Chondrocyte (in vitro differentiated cells): ENCODE measurements at regions not wholly inside any gene's neighbourhood (a gene's known extent, or its start where the extent isn't known, plus 50 kb on each side); places are given as distances from the start of the nearest gene placed in this dataset.

Experiments used
- DNase-seq: peaks from one replicate; pipeline ENCODE4 v3.0.0; 2021; ENCODE audit warnings: mixed read lengths, low spot score
- H3K27ac Mint-ChIP-seq: one replicate; pipeline ENCODE4 v1.8.0; 2021; ENCODE audit warnings: mild to moderate bottlenecking, moderate library complexity, mixed read lengths; ENCODE audit not compliant: unreplicated experiment
- H3K27me3 Mint-ChIP-seq: 2 replicates; pipeline ENCODE4 v1.8.0; 2021; ENCODE audit warnings: low read depth, mixed read lengths
- H3K36me3 Mint-ChIP-seq: 2 replicates; pipeline ENCODE4 v1.8.0; 2021; ENCODE audit warnings: low read depth, mixed read lengths
- H3K4me1 Mint-ChIP-seq: 2 replicates; pipeline ENCODE4 v1.8.0; 2021; ENCODE audit warnings: low read depth, mild to moderate bottlenecking, mixed read lengths
- H3K4me3 Mint-ChIP-seq: one replicate; pipeline ENCODE4 v1.8.0; 2021; ENCODE audit warnings: mild to moderate bottlenecking, moderate library complexity, mixed read lengths; ENCODE audit not compliant: unreplicated experiment
- H3K9me3 Mint-ChIP-seq: 2 replicates; pipeline ENCODE4 v1.8.0; 2021; ENCODE audit warnings: low read depth, mixed read lengths
- TF ChIP-seq, protein P1 (sequence below): fragments of 200-600 bp; sonication (generic); IDR thresholded peaks from 2 replicates; pipeline ENCODE4 v1.5.0; 2021; ENCODE audit warnings: antibody characterized with exemption, mild to moderate bottlenecking, moderate library complexity

DNA sequence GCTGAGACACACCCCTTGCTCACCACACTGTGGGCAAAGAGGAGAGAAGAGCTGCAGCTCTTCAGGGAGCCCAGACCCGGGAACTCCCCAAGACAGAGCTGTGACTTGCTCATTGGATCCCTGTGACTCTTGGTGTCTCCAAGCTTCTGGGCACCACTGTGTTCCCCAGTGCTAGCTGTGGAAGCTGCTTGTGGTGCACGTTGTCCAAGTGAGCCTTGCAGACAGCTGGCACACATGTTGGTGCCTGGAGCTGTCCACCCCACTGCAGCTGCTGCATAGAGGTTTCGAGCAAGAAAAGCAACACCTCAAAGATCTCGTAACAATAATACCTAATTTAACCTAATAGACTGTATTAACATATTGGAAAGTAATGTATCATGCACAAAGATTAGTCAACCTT, 1089.3 kb downstream of the PCDH18 start:
- TF ChIP-seq, protein P1, sequence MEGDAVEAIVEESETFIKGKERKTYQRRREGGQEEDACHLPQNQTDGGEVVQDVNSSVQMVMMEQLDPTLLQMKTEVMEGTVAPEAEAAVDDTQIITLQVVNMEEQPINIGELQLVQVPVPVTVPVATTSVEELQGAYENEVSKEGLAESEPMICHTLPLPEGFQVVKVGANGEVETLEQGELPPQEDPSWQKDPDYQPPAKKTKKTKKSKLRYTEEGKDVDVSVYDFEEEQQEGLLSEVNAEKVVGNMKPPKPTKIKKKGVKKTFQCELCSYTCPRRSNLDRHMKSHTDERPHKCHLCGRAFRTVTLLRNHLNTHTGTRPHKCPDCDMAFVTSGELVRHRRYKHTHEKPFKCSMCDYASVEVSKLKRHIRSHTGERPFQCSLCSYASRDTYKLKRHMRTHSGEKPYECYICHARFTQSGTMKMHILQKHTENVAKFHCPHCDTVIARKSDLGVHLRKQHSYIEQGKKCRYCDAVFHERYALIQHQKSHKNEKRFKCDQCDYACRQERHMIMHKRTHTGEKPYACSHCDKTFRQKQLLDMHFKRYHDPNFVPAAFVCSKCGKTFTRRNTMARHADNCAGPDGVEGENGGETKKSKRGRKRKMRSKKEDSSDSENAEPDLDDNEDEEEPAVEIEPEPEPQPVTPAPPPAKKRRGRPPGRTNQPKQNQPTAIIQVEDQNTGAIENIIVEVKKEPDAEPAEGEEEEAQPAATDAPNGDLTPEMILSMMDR: no peak
- DNase-seq: no peak
- H3K4me3 Mint-ChIP-seq: no peak overlapping the region
- H3K27me3 Mint-ChIP-seq: no peaks in the 10 kb centered on the region
- H3K9me3 Mint-ChIP-seq: no peaks in the 10 kb centered on the region
- no peaks in the 10 kb centered on the region for H3K36me3 Mint-ChIP-seq
- H3K4me1 Mint-ChIP-seq: no peaks in the 10 kb centered on the region
- H3K27ac Mint-ChIP-seq: no peak overlapping the region

DNA sequence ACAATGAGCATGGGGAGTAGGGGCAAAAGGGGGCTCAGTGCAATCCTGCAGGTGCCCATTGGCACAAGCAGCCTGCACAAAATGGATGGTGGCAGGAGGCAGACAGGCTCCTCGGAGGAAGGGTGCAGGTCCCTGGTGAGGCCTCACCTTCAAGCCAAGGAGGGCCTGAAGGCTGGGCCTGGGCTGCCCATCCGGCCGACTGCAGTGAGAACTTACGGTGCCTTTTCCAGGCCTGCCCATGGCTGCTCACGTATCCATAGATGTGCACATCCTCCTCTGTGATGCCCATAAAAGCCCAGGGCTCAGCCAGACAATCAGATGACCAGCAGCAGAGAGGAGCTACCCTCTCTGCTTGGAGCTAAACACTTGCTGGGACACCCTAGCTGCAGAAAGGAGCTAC, 1089.8 kb downstream of the PCDH18 start:
- Mint-ChIP-seq H3K36me3 (no peaks in the 10 kb centered on the region), H3K27me3 (no peaks in the 10 kb centered on the region), H3K4me3 (no peak overlapping the region), H3K9me3 (no peaks in the 10 kb centered on the region), H3K27ac (no peak overlapping the region), H3K4me1 (no peaks in the 10 kb centered on the region)
- DNase-seq: no peak
- TF ChIP-seq, protein P1: no peak

DNA sequence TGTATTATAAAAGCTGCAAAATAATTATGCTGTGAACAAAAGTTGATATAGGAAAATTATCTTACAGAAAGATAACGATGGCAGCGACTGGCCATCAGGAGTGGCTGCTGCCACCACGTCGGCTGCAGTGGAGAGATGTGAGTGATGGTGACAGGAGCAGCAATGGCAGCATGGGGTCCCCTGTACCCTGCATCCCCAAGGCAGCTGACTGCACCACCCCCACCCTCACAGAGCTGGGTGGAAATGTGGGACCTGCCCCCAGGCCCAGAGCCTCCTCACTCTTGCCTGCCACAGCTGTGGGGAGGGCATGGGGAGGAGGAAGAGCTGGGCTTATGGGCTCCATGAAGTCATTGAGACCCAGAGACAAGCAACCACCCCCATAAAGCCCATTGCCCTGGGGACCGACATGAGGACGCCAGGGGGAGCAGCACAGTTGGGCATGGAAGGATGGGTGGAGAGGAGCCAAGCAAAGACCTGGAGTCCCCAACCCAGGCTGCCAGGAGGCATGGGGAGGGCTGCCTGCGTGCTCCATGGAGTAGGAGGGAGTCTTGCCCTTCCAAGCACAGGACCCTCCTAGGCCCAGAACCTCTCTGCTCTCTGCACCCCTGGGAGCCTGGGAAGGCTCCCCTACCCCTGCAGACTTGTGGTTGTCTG, 1090.5 kb downstream of the PCDH18 start:
- no peaks in the 10 kb centered on the region for H3K4me1 Mint-ChIP-seq
- H3K9me3 Mint-ChIP-seq: no peaks in the 10 kb centered on the region
- no peaks in the 10 kb centered on the region for H3K36me3 Mint-ChIP-seq
- no peak overlapping the region for H3K4me3 Mint-ChIP-seq
- TF ChIP-seq, protein P1: no peak
- no peak for DNase-seq
- no peaks in the 10 kb centered on the region for H3K27me3 Mint-ChIP-seq
- no peak overlapping the region for H3K27ac Mint-ChIP-seq

DNA sequence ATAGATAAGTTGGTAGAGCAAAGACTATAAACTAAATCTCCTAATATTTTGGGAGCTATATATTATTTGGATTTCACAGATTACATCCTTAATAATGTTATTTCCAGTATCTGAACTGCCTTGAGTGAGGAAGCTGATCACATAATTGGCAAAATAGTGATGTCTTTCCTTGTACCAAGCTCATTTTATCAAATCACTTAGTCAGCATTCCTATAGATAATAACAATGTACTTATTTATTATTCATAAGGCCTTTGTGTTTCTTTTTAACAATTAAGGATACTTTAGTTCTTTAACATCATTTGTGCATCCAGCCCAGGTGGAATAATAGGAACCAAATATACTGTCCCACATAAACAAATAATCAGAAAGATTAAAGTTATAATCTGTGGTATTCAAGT, 1093.6 kb downstream of the PCDH18 start:
- TF ChIP-seq, protein P1: no peak
- H3K27me3 Mint-ChIP-seq: no peaks in the 10 kb centered on the region
- no peak for DNase-seq
- H3K27ac Mint-ChIP-seq: no peak overlapping the region
- H3K4me1 Mint-ChIP-seq: no peaks in the 10 kb centered on the region
- no peak overlapping the region for H3K4me3 Mint-ChIP-seq
- no peaks in the 10 kb centered on the region for H3K9me3 Mint-ChIP-seq
- H3K36me3 Mint-ChIP-seq: no peaks in the 10 kb centered on the region

DNA sequence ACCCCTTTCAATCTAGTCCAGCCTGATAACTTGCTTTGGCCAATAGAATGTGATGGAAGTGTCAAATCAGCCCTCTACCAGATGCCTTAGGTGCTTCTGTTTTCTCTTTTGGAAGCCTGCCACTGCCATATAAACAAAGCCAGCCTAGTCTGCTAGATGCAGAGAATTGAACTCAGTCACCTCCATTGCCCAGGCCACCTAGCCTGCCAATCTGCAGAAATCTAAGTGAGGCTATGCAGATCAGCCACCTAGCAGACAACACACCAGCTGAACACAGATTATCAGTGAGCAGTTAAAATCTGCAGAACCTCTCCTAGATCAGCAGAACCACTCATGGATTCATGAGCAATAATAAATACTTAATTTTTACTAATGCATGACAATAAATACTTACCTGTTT, 1108.2 kb downstream of the PCDH18 start:
- Mint-ChIP-seq H3K27ac (no peak overlapping the region), H3K27me3 (no peaks in the 10 kb centered on the region), H3K9me3 (no peaks in the 10 kb centered on the region), H3K4me1 (no peaks in the 10 kb centered on the region), H3K36me3 (no peaks in the 10 kb centered on the region), H3K4me3 (no peak overlapping the region)
- no peak for DNase-seq
- TF ChIP-seq, protein P1: no peak
